DMS79 treated with DMSO at 0.1 percent for 48 hours (cell line): ENCODE measurements at regions not wholly inside any gene's neighbourhood (a gene's known extent, or its start where the extent isn't known, plus 50 kb on each side); places are given as distances from the start of the nearest gene placed in this dataset.
"Not testable (repeated sequence)": the region's sequence is repeated elsewhere in the genome, so short reads cannot be mapped to it uniquely, and the experiment has no call there.

Source experiments
- DNase-seq: peaks from one replicate; lab custom pipeline; 2025; lab: John Stamatoyannopoulos, UW

- DNase-seq, result not testable (repeated sequence)
Observed at GRCh38 chr7:138220321-138220720, 144.1 kb downstream of the AKR1D1 start.

GRCh38 chr7:138221388-138221787 is 145.1 kb downstream of the AKR1D1 start:
- DNase-seq, result not testable (repeated sequence)

GRCh38 chr7:138223402-138223879 is 147.2 kb downstream of the AKR1D1 start:
- DNase-seq, result no peak

- no peak for DNase-seq
Observed at GRCh38 chr7:138226001-138226476, 149.8 kb downstream of the AKR1D1 start.

- DNase-seq, result no peak
Observed at GRCh38 chr7:138226745-138227279, 150.6 kb downstream of the AKR1D1 start.

- no peak for DNase-seq
Observed at GRCh38 chr7:138228119-138228518, 151.9 kb downstream of the AKR1D1 start.

GRCh38 chr7:138228769-138229168 is 152.5 kb downstream of the AKR1D1 start:
- DNase-seq, result no peak

GRCh38 chr7:138233189-138233588 is 156.9 kb downstream of the AKR1D1 start:
- no peak for DNase-seq

GRCh38 chr7:138235207-138235606 is 158.9 kb downstream of the AKR1D1 start:
- no peak for DNase-seq

- DNase-seq, result no peak
Observed at GRCh38 chr7:138237995-138238394, 161.7 kb downstream of the AKR1D1 start.

GRCh38 chr7:138238734-138239659 is 162.7 kb downstream of the AKR1D1 start:
- DNase-seq, result no peak

GRCh38 chr7:138243430-138243829 is 167.2 kb downstream of the AKR1D1 start:
- no peak for DNase-seq

- no peak for DNase-seq
Observed at GRCh38 chr7:138243836-138244235, 167.6 kb downstream of the AKR1D1 start.

GRCh38 chr7:138244606-138245005 is 168.3 kb downstream of the AKR1D1 start:
- no peak for DNase-seq

- DNase-seq, result no peak
Observed at GRCh38 chr7:138245216-138245615, 169.0 kb downstream of the AKR1D1 start.

GRCh38 chr7:138245682-138246081 is 169.4 kb downstream of the AKR1D1 start:
- DNase-seq, result no peak

GRCh38 chr7:138246428-138246827 is 170.2 kb downstream of the AKR1D1 start:
- DNase-seq, result no peak

- no peak for DNase-seq
Observed at GRCh38 chr7:138247081-138247480, 170.8 kb downstream of the AKR1D1 start.

GRCh38 chr7:138247568-138248333 is 171.5 kb downstream of the AKR1D1 start:
- DNase-seq, result no peak

GRCh38 chr7:138248609-138249008 is 172.3 kb downstream of the AKR1D1 start:
- DNase-seq, result no peak

- no peak for DNase-seq
Observed at GRCh38 chr7:138249975-138250374, 173.7 kb downstream of the AKR1D1 start.

GRCh38 chr7:138252666-138253065 is 176.4 kb downstream of the AKR1D1 start:
- not testable (repeated sequence) for DNase-seq
